Omental fat pad (tissue), 3 donors: ENCODE measurements at regions not wholly inside any gene's neighbourhood (a gene's known extent, or its start where the extent isn't known, plus 50 kb on each side); places are given as distances from the start of the nearest gene placed in this dataset.
A peak's percentile ranks its signal among the peaks of the same experiment; 100 is the strongest.

Experiments used
- ATAC-seq: fragments of 150-250 bp; one replicate; pipeline ENCODE4 v1.9.1; 2016; ENCODE audit warnings: mild to moderate bottlenecking, moderate library complexity; ENCODE audit not compliant: low FRiP score
- DNase-seq: peaks from one replicate; pipeline ENCODE4 v3.0.0-alpha.2; 2019; ENCODE audit warnings: low spot score
- TF ChIP-seq, protein P1 (sequence below), 3 donors: fragments of 450-650 bp; IDR thresholded peaks; one replicate each; pipeline ENCODE4 v1.5.1; 2016 to 2017; ENCODE audit warnings: antibody characterized with exemption in 3 of 3, mild to moderate bottlenecking in 3 of 3, moderate library complexity in 2 of 3

GRCh38 chr4:124910327-124910726 is 197.8 kb upstream of the ANKRD50 start:
- TF ChIP-seq, protein P1, sequence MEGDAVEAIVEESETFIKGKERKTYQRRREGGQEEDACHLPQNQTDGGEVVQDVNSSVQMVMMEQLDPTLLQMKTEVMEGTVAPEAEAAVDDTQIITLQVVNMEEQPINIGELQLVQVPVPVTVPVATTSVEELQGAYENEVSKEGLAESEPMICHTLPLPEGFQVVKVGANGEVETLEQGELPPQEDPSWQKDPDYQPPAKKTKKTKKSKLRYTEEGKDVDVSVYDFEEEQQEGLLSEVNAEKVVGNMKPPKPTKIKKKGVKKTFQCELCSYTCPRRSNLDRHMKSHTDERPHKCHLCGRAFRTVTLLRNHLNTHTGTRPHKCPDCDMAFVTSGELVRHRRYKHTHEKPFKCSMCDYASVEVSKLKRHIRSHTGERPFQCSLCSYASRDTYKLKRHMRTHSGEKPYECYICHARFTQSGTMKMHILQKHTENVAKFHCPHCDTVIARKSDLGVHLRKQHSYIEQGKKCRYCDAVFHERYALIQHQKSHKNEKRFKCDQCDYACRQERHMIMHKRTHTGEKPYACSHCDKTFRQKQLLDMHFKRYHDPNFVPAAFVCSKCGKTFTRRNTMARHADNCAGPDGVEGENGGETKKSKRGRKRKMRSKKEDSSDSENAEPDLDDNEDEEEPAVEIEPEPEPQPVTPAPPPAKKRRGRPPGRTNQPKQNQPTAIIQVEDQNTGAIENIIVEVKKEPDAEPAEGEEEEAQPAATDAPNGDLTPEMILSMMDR (IDR thresholded peaks at IDR 0.05): no peak
- DNase-seq: no peak
- no peak for ATAC-seq

DNA sequence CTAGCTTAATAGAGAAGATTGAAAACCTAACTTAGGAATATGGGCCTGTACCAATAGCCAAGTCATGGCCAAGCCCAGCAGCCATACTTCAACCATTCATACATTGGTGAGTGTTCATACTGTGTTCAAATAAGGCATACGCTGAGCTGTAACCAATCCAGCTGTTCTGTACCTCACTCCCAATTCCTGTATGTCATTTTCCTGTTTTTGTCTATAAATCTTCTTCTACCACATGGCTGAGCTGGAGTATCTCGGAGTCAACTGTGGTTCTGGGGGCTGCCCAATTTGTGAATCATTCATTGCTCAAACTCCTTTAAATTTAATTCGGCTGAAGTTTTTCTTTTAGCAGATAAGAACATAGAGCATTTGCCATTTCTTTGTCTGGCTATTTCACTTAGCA is 195.3 kb upstream of the ANKRD50 start:
- TF ChIP-seq, protein P1 (IDR thresholded peaks at IDR 0.05): no peak
- ATAC-seq: no peak
- DNase-seq: no peak

GRCh38 chr4:124905441-124905840 is 192.9 kb upstream of the ANKRD50 start:
- TF ChIP-seq, protein P1 (IDR thresholded peaks at IDR 0.05): no peak
- DNase-seq: no peak
- no peak for ATAC-seq

- TF ChIP-seq, protein P1 (IDR thresholded peaks at IDR 0.05): no peak
- ATAC-seq (no peak), DNase-seq (no peak)
Observed at GRCh38 chr4:124904723-124905388, 192.3 kb upstream of the ANKRD50 start.

DNA sequence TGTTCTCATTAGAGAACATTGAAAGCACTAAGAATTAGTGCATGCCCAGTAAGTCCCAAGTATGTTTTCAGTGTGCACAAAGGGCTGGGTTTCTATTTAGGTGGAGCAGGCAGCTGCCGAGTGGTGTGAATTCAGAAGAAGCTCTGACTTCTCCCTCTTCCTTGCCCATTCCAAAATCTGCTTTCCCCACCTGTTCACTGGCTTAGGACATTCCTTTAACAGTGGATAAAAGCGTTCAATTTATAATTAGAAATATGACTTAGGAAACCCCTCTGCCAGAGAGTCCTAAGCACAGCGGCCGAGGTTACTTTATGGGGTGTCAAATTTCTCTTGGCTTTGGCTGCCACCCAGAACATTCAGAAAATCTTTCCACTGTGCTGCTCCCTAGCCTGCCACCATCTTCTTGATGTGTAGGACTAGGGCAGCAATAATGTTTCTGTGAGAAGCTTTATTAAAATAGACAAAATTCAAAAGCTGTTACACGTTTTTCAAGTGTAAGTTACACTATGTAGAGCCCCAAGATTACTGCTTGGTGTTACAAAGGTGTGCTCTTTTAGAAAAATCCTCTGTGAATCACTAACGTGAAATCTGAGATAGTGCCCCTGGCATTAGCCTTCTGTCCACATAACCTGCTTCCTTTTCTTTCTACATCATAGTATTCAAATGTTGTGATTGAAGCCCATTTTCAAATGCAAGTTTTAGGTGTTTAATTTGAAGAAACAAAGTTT is 191.6 kb upstream of the ANKRD50 start:
- DNase-seq: no peak
- TF ChIP-seq, protein P1 (IDR thresholded peaks at IDR 0.05): no peak
- peak; percentile 76 for ATAC-seq

DNA sequence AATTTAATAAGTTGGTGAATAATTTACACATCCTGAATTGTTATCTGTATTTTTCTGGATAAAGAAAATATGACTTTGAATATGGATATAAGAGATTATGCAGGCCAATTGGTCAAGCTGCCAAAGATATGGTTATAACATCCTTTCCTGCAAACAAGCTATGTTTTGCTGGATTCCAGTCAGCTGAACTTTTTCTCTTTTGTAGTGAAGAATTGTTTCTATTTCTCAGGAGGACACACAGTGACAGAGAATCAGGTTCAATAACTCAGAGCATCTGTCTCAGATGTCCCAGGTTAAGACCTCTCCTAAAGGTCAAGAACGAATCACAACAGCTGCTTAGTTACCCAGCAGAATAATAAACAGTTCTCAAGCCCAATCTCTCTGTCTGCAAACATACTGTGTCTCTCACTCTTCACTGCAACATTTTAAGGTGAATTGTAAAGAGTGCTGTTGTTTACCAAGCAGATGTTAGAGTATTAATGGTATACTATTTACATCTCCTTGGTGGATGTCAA is 189.5 kb upstream of the ANKRD50 start:
- DNase-seq: no peak
- TF ChIP-seq, protein P1 (IDR thresholded peaks at IDR 0.05): no peak
- ATAC-seq: no peak

- TF ChIP-seq, protein P1 (IDR thresholded peaks at IDR 0.05): no peak
- ATAC-seq (no peak), DNase-seq (no peak)
Observed at GRCh38 chr4:124899997-124900396, 187.5 kb upstream of the ANKRD50 start.
